ENCODE measurements at regions not wholly inside any gene's neighbourhood (a gene's known extent, or its start where the extent isn't known, plus 50 kb on each side); places are given as distances from the start of the nearest gene placed in this dataset.
A peak's percentile ranks its signal among the peaks of the same experiment; 100 is the strongest.

DNA sequence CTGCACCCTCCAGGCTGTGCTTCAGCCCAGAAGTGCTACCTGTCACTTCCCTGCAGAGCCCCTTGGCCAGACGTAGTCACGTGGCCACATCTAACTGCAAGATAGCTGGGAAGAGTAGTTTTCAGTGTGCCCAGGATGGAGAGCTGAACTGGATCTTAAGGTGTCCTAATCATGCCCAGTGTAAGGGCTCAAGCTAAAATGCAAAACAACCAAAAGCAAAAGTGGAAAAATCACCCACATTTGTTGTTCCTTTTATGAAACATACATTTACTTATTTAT lies 59.4 kb upstream of the ROR1 start:
- ChIA-PET CTCF (interaction anchor here (1.4 kb wide), 1 partner anchor 22 kb away, joined by 8 read pairs; no protein-coding TSS in a partner anchor), POLR2A (no interaction called here)
- H3K4me3 ChIP-seq (ENCODE audit: low read depth, low read length): no peak overlapping the region
- H3K9me3 ChIP-seq (ENCODE audit: control insufficient read depth, insufficient read depth, low read length): no peaks in the 10 kb centered on the region
- no peak for DNase-seq (ENCODE audit: low read depth, low spot score)
- TF ChIP-seq, protein P1, sequence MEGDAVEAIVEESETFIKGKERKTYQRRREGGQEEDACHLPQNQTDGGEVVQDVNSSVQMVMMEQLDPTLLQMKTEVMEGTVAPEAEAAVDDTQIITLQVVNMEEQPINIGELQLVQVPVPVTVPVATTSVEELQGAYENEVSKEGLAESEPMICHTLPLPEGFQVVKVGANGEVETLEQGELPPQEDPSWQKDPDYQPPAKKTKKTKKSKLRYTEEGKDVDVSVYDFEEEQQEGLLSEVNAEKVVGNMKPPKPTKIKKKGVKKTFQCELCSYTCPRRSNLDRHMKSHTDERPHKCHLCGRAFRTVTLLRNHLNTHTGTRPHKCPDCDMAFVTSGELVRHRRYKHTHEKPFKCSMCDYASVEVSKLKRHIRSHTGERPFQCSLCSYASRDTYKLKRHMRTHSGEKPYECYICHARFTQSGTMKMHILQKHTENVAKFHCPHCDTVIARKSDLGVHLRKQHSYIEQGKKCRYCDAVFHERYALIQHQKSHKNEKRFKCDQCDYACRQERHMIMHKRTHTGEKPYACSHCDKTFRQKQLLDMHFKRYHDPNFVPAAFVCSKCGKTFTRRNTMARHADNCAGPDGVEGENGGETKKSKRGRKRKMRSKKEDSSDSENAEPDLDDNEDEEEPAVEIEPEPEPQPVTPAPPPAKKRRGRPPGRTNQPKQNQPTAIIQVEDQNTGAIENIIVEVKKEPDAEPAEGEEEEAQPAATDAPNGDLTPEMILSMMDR (IDR thresholded peaks at IDR 0.05; ENCODE audit: low read depth, low read length): no peak
- H3K27me3 ChIP-seq (ENCODE audit: control insufficient read depth, insufficient read depth, low read length): peaks cover 14% of the 10 kb centered on the region
- H3K27ac ChIP-seq (ENCODE audit: low read depth, low read length): no peak overlapping the region

DNA sequence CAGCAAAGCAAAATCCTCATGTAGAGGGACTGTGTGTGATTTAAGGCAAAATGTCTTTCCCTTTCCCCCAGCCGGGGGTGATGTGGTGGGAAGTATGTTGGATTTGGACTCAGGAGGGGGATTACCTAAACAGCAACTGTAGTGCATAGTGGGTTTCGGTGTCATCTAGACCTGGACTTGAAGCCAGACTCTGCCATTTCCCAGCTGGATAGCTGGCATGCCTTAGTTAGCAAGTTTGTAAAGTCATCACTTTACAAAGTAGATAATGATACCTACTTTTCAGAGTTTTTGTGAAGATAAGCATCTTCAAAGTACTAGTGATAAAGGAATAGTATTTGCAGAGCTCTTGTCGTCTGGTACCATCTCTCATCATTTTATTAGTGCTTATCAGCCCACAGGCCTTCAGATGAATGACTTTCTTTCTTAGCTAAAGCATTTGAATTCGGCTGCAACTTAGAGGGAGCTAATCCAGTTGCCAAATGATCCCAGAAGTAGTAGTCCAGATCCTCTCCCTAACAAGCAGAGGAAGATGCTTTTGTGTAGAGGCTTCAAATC lies 56.2 kb upstream of the ROR1 start:
- TF ChIP-seq, protein P1 (IDR thresholded peaks at IDR 0.05; ENCODE audit: low read depth, low read length): no peak
- DNase-seq (ENCODE audit: low read depth, low spot score): no peak
- CTCF ChIA-PET: interaction anchor here (1.0 kb wide), 1 partner anchor 25 kb away, joined by 3 read pairs; no protein-coding TSS in a partner anchor
- H3K27me3 ChIP-seq (ENCODE audit: control insufficient read depth, insufficient read depth, low read length): peaks cover 6% of the 10 kb centered on the region
- H3K27ac ChIP-seq (ENCODE audit: low read depth, low read length): no peak overlapping the region
- H3K9me3 ChIP-seq (ENCODE audit: control insufficient read depth, insufficient read depth, low read length): no peaks in the 10 kb centered on the region
- H3K4me3 ChIP-seq (ENCODE audit: low read depth, low read length): no peak overlapping the region
- POLR2A ChIA-PET: no interaction called here

DNA sequence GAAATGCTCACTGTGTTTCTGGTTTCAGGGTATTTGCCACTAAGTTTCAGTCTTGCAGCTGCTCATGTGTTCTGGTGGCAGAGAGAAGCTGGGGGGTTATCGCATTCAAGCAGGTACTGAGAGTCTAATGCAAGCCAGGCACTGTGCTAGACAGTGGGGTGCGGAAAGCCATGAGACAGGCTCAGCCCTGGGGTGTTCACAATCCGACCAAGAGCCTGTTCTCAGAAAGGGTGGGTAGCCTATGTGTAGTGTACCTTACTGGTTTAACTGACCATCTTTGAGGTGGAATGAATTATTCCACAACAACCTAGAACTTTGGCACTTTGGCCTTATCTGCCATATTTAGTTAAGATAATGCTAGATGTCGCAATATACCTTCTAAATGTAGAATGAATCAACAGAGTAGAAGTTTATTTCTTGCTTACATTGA lies 55.3 kb upstream of the ROR1 start:
- Histone ChIP-seq H3K27ac (ENCODE audit: low read depth, low read length) (no peak overlapping the region), H3K27me3 (ENCODE audit: control insufficient read depth, insufficient read depth, low read length) (peaks cover 6% of the 10 kb centered on the region), H3K9me3 (ENCODE audit: control insufficient read depth, insufficient read depth, low read length) (no peaks in the 10 kb centered on the region), H3K4me3 (ENCODE audit: low read depth, low read length) (no peak overlapping the region)
- CTCF ChIA-PET: interaction anchor here (0.6 kb wide), 1 partner anchor 26 kb away, joined by 3 read pairs; no protein-coding TSS in a partner anchor
- DNase-seq (ENCODE audit: low read depth, low spot score): no peak
- POLR2A ChIA-PET: no interaction called here
- TF ChIP-seq, protein P1 (IDR thresholded peaks at IDR 0.05; ENCODE audit: low read depth, low read length): no peak

DNA sequence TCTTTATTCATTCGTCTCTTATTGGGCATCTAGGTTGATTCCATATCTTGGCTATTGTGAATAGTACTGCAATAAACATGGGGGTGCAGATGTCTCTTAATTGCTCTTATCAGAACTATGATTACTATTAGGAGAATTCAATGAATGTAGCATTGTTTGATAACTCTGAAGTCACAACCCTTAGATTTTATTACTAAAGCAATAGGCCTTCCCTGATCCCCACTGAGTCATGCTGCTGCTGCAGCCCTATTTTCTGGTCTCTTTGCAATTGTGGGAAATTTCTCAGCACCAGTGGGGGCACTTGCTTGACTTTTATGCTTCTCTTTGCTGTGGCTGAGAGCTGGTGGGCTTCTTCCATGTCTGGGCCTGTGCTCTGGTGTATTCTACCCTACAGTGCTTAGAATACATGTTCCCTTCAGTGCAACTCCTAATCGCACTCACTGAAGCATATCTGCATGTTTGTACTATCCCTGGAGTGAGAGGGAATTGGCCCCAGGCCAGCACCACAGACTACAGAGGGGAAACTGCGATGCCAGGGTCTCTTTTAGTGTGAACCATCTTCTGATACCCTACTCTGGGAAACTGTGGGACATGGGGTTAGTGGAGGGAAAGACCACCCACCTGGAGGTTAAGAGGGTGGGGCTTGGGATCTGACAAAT lies 52.2 kb upstream of the ROR1 start:
- CTCF ChIA-PET: no interaction called here
- TF ChIP-seq, protein P1 (IDR thresholded peaks at IDR 0.05; ENCODE audit: low read depth, low read length): no peak
- H3K4me3 ChIP-seq (ENCODE audit: low read depth, low read length): no peak overlapping the region
- no peaks in the 10 kb centered on the region for H3K9me3 ChIP-seq (ENCODE audit: control insufficient read depth, insufficient read depth, low read length)
- H3K27ac ChIP-seq (ENCODE audit: low read depth, low read length): peak overlapping the region; percentile 13
- DNase-seq (ENCODE audit: low read depth, low spot score): no peak
- POLR2A ChIA-PET: no interaction called here
- H3K27me3 ChIP-seq (ENCODE audit: control insufficient read depth, insufficient read depth, low read length): peaks cover 6% of the 10 kb centered on the region

DNA sequence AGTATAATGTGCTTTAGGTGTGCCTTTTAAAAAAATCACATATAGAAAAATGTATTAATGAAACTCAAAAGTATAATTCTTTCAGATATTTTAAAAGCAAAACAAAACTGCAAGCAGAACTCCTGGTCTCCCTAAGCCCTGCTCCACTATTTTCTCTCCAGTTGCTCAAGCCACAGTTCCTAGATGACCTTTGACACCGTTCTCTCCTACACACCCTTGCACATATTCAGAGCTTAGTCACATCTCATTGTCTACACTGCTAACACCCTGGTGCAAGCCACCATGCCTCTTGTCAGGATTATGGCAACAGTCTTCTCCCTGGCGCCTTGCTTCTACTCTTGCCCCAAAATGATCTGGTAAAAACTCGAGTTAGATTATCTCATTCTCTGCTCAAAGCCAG lies 50.2 kb upstream of the ROR1 start:
- no peak for DNase-seq (ENCODE audit: low read depth, low spot score)
- ChIA-PET POLR2A (no interaction called here), CTCF (no interaction called here)

More for the DNA sequence above, 50.2 kb upstream of the ROR1 start:
- no peak overlapping the region for H3K27ac ChIP-seq (ENCODE audit: low read depth, low read length)
- TF ChIP-seq, protein P1 (IDR thresholded peaks at IDR 0.05; ENCODE audit: low read depth, low read length): no peak
- peaks cover under 1% of the 10 kb centered on the region for H3K27me3 ChIP-seq (ENCODE audit: control insufficient read depth, insufficient read depth, low read length)
- H3K9me3 ChIP-seq (ENCODE audit: control insufficient read depth, insufficient read depth, low read length): 0 out of 2 replicates have a peak, but pooled peaks cover under 1% of the 10 kb centered on the region
- H3K4me3 ChIP-seq (ENCODE audit: low read depth, low read length): no peak overlapping the region

All from AG04450 (cell line).